ENCODE measurements at regions not wholly inside any gene's neighbourhood (a gene's known extent, or its start where the extent isn't known, plus 50 kb on each side); places are given as distances from the start of the nearest gene placed in this dataset.

DNA sequence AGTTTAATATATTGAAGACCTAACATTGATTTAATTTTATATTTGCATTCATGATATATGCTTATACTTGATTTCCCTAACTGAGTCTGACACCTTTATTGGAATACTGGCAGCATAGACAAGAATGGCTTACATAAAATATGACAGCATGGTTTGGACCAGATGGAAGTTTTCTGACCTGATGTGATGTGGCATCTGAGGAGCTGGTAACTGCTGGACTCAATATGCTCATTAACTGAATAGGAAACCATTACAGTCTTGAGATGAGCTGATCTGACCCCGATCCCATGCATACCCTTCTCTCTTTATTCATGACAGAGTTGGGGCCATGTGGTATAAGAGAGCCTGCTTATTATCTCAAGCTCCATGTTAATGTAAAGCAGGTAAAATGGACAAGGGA lies 604.8 kb upstream of the SEL1L start:
- H3K36me3 Mint-ChIP-seq: peaks cover 0 to 6% (median 0%) of the 10 kb centered on the region in 5 donors
- H3K36me3 ChIP-seq (ENCODE audit: control insufficient read depth in 2 of 3, insufficient read depth in 3 of 3, low read length in 3 of 3): no peaks in the 10 kb centered on the region
- ATAC-seq (no peak), DNase-seq (no peak)
- POLR2A ChIA-PET: no interaction called here
- H3K9me3 Mint-ChIP-seq: peaks cover 0 to 36% (median 15%) of the 10 kb centered on the region in 11 donors
- peaks cover 0 to 13% (median 0%) of the 10 kb centered on the region in 3 experiments for H3K9me3 ChIP-seq (ENCODE audit: control insufficient read depth in 2 of 3, low read length in 3 of 3)
- H3K4me1 Mint-ChIP-seq: no peaks in the 10 kb centered on the region
- no peaks in the 10 kb centered on the region for H3K27me3 ChIP-seq (ENCODE audit: control insufficient read depth in 2 of 2, insufficient read depth in 2 of 2, low read length in 2 of 2)
- no peak overlapping the region for H3K4me3 ChIP-seq (ENCODE audit: low read length)
- no peak overlapping the region for H3K4me3 Mint-ChIP-seq
- no peaks in the 10 kb centered on the region for H3K27me3 Mint-ChIP-seq
- no peak overlapping the region for H3K27ac ChIP-seq (ENCODE audit: low read depth, low read length)
- no peak overlapping the region for H3K27ac Mint-ChIP-seq
- H3K4me1 ChIP-seq (ENCODE audit: control insufficient read depth in 2 of 2, insufficient read depth in 2 of 2, low read length in 2 of 2): no peaks in the 10 kb centered on the region
- intact Hi-C loops (cut with micrococcal nuclease): no loop called here
- CTCF ChIA-PET: no interaction called here

DNA sequence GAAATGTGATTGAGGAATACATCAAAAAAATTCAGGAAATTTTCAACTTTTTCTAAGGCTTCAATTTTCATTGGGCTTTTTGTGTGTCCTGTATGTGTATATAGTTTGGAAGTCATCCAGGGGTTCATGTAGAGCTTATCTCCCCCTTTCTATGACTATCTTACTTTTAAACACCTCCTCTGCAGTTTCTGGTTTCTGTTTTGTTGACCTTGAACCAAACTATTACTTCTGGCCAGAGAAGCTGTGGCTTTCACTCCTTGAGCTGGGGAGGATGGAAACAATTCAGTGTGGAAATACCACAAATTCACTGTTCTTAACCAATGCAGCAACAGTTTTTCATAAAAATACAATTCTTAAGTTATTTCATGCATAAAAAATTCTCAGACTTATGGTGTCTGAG lies 613.2 kb upstream of the SEL1L start:
- Mint-ChIP-seq H3K9me3 (peaks cover 0 to 15% (median 5%) of the 10 kb centered on the region in 11 donors), H3K4me1 (no peaks in the 10 kb centered on the region), H3K36me3 (no peaks in the 10 kb centered on the region), H3K4me3 (no peak overlapping the region), H3K27me3 (no peaks in the 10 kb centered on the region), H3K27ac (no peak overlapping the region)
- intact Hi-C loops (cut with micrococcal nuclease): no loop called here
- Histone ChIP-seq H3K4me1 (ENCODE audit: control insufficient read depth in 2 of 2, insufficient read depth in 2 of 2, low read length in 2 of 2) (no peaks in the 10 kb centered on the region), H3K27ac (ENCODE audit: low read depth, low read length) (no peak overlapping the region), H3K27me3 (ENCODE audit: control insufficient read depth in 2 of 2, insufficient read depth in 2 of 2, low read length in 2 of 2) (no peaks in the 10 kb centered on the region), H3K36me3 (ENCODE audit: control insufficient read depth in 2 of 3, insufficient read depth in 3 of 3, low read length in 3 of 3) (no peaks in the 10 kb centered on the region), H3K4me3 (ENCODE audit: low read length) (no peak overlapping the region), H3K9me3 (ENCODE audit: control insufficient read depth in 2 of 3, low read length in 3 of 3) (no peaks in the 10 kb centered on the region)
- POLR2A ChIA-PET: no interaction called here
- no peak for ATAC-seq
- CTCF ChIA-PET: no interaction called here
- DNase-seq: no peak

DNA sequence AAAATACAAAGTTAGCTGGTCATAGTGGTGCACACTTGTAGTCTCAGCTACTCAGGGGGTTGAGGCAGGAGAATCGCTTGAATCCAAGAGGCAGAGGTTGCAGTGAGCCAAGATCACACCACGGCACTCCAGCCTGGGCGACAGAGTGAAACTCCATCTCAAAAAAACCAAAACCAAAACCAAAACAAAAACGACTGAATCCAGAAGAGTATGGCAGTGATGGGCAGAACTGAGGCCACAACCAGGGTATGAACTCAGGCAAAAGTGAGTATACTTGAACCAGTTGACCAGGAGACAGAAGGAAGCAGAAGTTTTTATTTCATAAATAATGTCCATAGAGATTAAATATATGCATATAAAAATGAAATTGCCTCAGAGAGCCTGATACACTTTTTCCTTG lies 620.0 kb upstream of the SEL1L start:
- H3K27ac Mint-ChIP-seq: no peak overlapping the region
- Histone ChIP-seq H3K27me3 (ENCODE audit: control insufficient read depth in 2 of 2, insufficient read depth in 2 of 2, low read length in 2 of 2) (no peaks in the 10 kb centered on the region), H3K4me3 (ENCODE audit: low read length) (no peak overlapping the region), H3K9me3 (ENCODE audit: control insufficient read depth in 2 of 3, low read length in 3 of 3) (no peaks in the 10 kb centered on the region), H3K27ac (ENCODE audit: low read depth, low read length) (no peak overlapping the region), H3K36me3 (ENCODE audit: control insufficient read depth in 2 of 3, insufficient read depth in 3 of 3, low read length in 3 of 3) (no peaks in the 10 kb centered on the region), H3K4me1 (ENCODE audit: control insufficient read depth in 2 of 2, insufficient read depth in 2 of 2, low read length in 2 of 2) (no peaks in the 10 kb centered on the region)
- H3K27me3 Mint-ChIP-seq: no peaks in the 10 kb centered on the region
- ATAC-seq (no peak), DNase-seq (no peak)
- ChIA-PET CTCF (no interaction called here), POLR2A (no interaction called here)
- intact Hi-C loops (cut with micrococcal nuclease): no loop called here
- H3K9me3 Mint-ChIP-seq: peaks cover 0 to 11% (median 0%) of the 10 kb centered on the region in 11 donors
- H3K4me1 Mint-ChIP-seq: no peaks in the 10 kb centered on the region
- no peak overlapping the region for H3K4me3 Mint-ChIP-seq
- no peaks in the 10 kb centered on the region for H3K36me3 Mint-ChIP-seq

DNA sequence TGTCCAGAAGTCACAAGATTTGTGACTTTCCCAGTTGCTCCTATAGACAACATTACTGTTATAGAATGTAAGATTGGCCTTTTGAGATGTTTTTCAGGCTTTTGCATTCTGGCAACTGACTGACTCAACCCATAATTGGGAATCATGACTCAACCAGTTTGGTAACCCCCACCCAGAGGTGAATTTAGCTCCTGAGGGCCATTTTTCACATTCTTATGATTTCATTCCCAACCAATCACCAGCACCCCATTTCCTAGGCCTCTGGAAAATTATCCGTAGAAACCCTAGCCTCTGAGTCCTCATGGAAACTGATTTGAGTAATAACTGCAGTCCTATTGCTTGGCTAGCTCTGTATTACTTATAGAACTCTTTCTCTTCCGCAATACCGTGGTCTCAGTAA lies 626.0 kb upstream of the SEL1L start:
- Mint-ChIP-seq H3K36me3 (no peaks in the 10 kb centered on the region), H3K4me3 (no peak overlapping the region), H3K27me3 (no peaks in the 10 kb centered on the region), H3K4me1 (no peaks in the 10 kb centered on the region), H3K9me3 (peaks cover 0 to 23% (median 8%) of the 10 kb centered on the region in 11 donors), H3K27ac (no peak overlapping the region)
- H3K36me3 ChIP-seq (ENCODE audit: control insufficient read depth in 2 of 3, insufficient read depth in 3 of 3, low read length in 3 of 3): no peaks in the 10 kb centered on the region
- no peak for DNase-seq
- ChIA-PET POLR2A (no interaction called here), CTCF (no interaction called here)
- H3K27ac ChIP-seq (ENCODE audit: low read depth, low read length): no peak overlapping the region
- no peaks in the 10 kb centered on the region for H3K9me3 ChIP-seq (ENCODE audit: control insufficient read depth in 2 of 3, low read length in 3 of 3)
- no peak overlapping the region for H3K4me3 ChIP-seq (ENCODE audit: low read length)
- H3K4me1 ChIP-seq (ENCODE audit: control insufficient read depth in 2 of 2, insufficient read depth in 2 of 2, low read length in 2 of 2): no peaks in the 10 kb centered on the region
- intact Hi-C loops (cut with micrococcal nuclease): no loop called here
- no peaks in the 10 kb centered on the region for H3K27me3 ChIP-seq (ENCODE audit: control insufficient read depth in 2 of 2, insufficient read depth in 2 of 2, low read length in 2 of 2)
- ATAC-seq: no peak

DNA sequence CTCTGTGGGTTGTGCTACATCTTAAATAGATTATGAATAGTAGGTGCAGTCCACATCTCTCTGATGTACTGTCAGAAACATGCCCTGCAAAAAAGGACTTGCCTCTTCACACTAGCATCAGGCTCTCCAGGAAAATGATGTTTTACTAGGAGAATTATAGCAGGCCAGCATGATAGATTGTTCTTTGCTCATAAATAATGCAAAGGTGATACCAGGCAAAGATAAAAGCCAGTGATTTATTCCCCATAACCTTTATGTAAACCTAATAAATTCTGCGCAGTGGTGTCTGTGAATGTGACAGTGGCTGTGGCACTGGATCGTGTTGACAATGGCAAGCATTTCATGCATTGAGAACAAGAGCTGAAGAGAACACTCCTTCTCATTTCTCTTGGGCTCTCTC lies 646.5 kb upstream of the SEL1L start:
- CTCF ChIA-PET: no interaction called here
- H3K27ac Mint-ChIP-seq: no peak overlapping the region
- H3K4me3 ChIP-seq (ENCODE audit: low read length): no peak overlapping the region

DNA sequence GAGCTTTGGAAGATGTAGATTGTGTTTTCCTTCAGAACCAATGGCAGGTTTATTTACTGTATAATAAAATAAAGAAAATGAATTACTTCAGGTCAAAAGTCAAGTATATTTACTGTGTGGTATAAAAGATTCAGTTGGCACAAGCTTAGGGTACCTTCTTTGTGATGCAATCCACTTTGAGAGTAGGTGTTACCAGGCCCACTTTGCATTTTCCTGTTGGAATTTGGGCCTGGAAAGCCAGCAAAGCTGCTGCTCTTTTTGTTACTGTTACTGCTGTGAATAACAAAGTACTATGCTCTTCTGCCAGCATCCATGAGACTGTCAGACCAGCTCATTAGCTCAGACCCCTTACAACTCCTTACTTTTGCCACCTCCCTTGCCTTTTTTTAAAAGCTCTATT lies 649.0 kb upstream of the SEL1L start:
- Histone ChIP-seq H3K36me3 (ENCODE audit: control insufficient read depth in 2 of 3, insufficient read depth in 3 of 3, low read length in 3 of 3) (no peaks in the 10 kb centered on the region), H3K27me3 (ENCODE audit: control insufficient read depth in 2 of 2, insufficient read depth in 2 of 2, low read length in 2 of 2) (no peaks in the 10 kb centered on the region), H3K4me1 (ENCODE audit: control insufficient read depth in 2 of 2, insufficient read depth in 2 of 2, low read length in 2 of 2) (no peaks in the 10 kb centered on the region), H3K4me3 (ENCODE audit: low read length) (no peak overlapping the region), H3K27ac (ENCODE audit: low read depth, low read length) (no peak overlapping the region), H3K9me3 (ENCODE audit: control insufficient read depth in 2 of 3, low read length in 3 of 3) (no peaks in the 10 kb centered on the region)
- Mint-ChIP-seq H3K9me3 (peaks cover 0 to 16% (median 7%) of the 10 kb centered on the region in 11 donors), H3K4me3 (no peak overlapping the region), H3K27me3 (no peaks in the 10 kb centered on the region), H3K4me1 (no peaks in the 10 kb centered on the region), H3K27ac (no peak overlapping the region), H3K36me3 (no peaks in the 10 kb centered on the region)
- intact Hi-C loops (cut with micrococcal nuclease): no loop called here
- no peak for ATAC-seq
- ChIA-PET POLR2A (no interaction called here), CTCF (no interaction called here)
- no peak for DNase-seq

More for the DNA sequence above, 646.5 kb upstream of the SEL1L start:
- Histone ChIP-seq H3K36me3 (ENCODE audit: control insufficient read depth in 2 of 3, insufficient read depth in 3 of 3, low read length in 3 of 3) (no peaks in the 10 kb centered on the region), H3K4me1 (ENCODE audit: control insufficient read depth in 2 of 2, insufficient read depth in 2 of 2, low read length in 2 of 2) (no peaks in the 10 kb centered on the region), H3K27me3 (ENCODE audit: control insufficient read depth in 2 of 2, insufficient read depth in 2 of 2, low read length in 2 of 2) (no peaks in the 10 kb centered on the region), H3K9me3 (ENCODE audit: control insufficient read depth in 2 of 3, low read length in 3 of 3) (no peaks in the 10 kb centered on the region), H3K27ac (ENCODE audit: low read depth, low read length) (no peak overlapping the region)
- POLR2A ChIA-PET: no interaction called here
- Mint-ChIP-seq H3K4me1 (no peaks in the 10 kb centered on the region), H3K36me3 (no peaks in the 10 kb centered on the region), H3K9me3 (peaks cover 0 to 14% (median 9%) of the 10 kb centered on the region in 11 donors), H3K4me3 (no peak overlapping the region), H3K27me3 (no peaks in the 10 kb centered on the region)
- intact Hi-C loops (cut with micrococcal nuclease): no loop called here
- ATAC-seq: no peak
- DNase-seq: no peak

DNA sequence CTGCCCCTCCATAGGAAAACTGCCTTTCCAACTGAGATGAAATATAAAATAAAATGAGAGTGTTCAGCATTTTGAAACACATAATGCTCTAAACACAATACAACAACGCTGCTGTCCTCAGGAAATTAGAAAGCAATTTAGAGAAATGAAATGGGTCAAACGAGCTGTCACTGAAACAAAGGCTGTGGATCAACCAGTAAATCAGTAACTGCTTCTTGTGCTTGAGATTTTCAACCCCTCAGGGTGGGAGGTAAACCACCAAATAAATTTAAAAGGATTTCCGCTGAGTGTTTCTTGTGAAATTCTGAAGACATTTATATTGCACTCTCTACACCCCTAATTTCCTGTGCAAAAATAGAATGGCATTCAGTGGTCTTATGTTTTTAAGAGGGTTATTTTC lies 657.1 kb upstream of the SEL1L start:
- Histone ChIP-seq H3K27ac (ENCODE audit: low read depth, low read length) (no peak overlapping the region), H3K9me3 (ENCODE audit: control insufficient read depth in 2 of 3, low read length in 3 of 3) (peaks cover 0 to 9% (median 0%) of the 10 kb centered on the region in 3 experiments), H3K4me3 (ENCODE audit: low read length) (no peak overlapping the region), H3K36me3 (ENCODE audit: control insufficient read depth in 2 of 3, insufficient read depth in 3 of 3, low read length in 3 of 3) (no peaks in the 10 kb centered on the region), H3K27me3 (ENCODE audit: control insufficient read depth in 2 of 2, insufficient read depth in 2 of 2, low read length in 2 of 2) (no peaks in the 10 kb centered on the region), H3K4me1 (ENCODE audit: control insufficient read depth in 2 of 2, insufficient read depth in 2 of 2, low read length in 2 of 2) (no peaks in the 10 kb centered on the region)
- Mint-ChIP-seq H3K9me3 (peaks cover 0 to 20% (median 4%) of the 10 kb centered on the region in 11 donors), H3K27ac (no peak overlapping the region), H3K4me1 (no peaks in the 10 kb centered on the region), H3K27me3 (no peaks in the 10 kb centered on the region), H3K36me3 (no peaks in the 10 kb centered on the region), H3K4me3 (no peak overlapping the region)
- ATAC-seq: no peak
- CTCF ChIA-PET: no interaction called here
- POLR2A ChIA-PET: no interaction called here
- DNase-seq: no peak
- intact Hi-C loops (cut with micrococcal nuclease): no loop called here

All from naive thymus-derived CD4-positive, alpha-beta T cell (primary cell).